Transverse colon (tissue), 4 donors: ENCODE measurements at regions not wholly inside any gene's neighbourhood (a gene's known extent, or its start where the extent isn't known, plus 50 kb on each side); places are given as distances from the start of the nearest gene placed in this dataset.

Experiments used
- DNase-seq: peaks from one replicate; pipeline ENCODE4 v3.0.0-alpha.2; 2019
- H3K27ac ChIP-seq, 4 donors: fragments of 200-600 bp; sonication (generic); 2 replicates each; pipeline ENCODE4 v1.5.1; 2016 to 2018; ENCODE audit warnings: inconsistent platforms in 4 of 4
- H3K27me3 ChIP-seq: fragments of 200-600 bp; sonication (generic); 2 replicates; pipeline ENCODE4 v1.5.1; 2017; ENCODE audit warnings: inconsistent platforms
- H3K36me3 ChIP-seq, 4 donors: fragments of 200-600 bp; sonication (generic); 2 replicates each; pipeline ENCODE4 v1.5.1; 2017 to 2019; ENCODE audit warnings: inconsistent platforms in 4 of 4
- H3K4me1 ChIP-seq, 4 donors: fragments of 200-600 bp; sonication (generic); 2 replicates each; pipeline ENCODE4 v1.5.1; 2017 to 2020; ENCODE audit warnings: inconsistent platforms in 4 of 4
- H3K4me3 ChIP-seq, 4 donors: fragments of 200-600 bp; sonication (generic); 1 replicate in 1 of 4; 2 replicates in 3 of 4; pipeline versions ENCODE4 v1.5.1 to v1.6.1; 2017 to 2019; ENCODE audit warnings: inconsistent platforms in 4 of 4
- H3K9me3 ChIP-seq, 2 donors: fragments of 200-600 bp; sonication (generic); 2 replicates each; pipeline ENCODE4 v1.5.1; 2017 to 2019; ENCODE audit warnings: inconsistent platforms in 2 of 2
- CTCF ChIP-seq, 5 experiments: fragments of 200-600 bp in 3 of 5; fragments of 450-650 bp in 2 of 5; sonication (generic) in 3 of 5; IDR thresholded peaks; 1 replicate in 2 of 5; 2 replicates in 3 of 5; pipeline ENCODE4 v1.5.1; 2016 to 2017; ENCODE audit warnings: antibody characterized with exemption in 5 of 5, inconsistent platforms in 3 of 5, mild to moderate bottlenecking in 2 of 5, moderate library complexity in 1 of 5
- EP300 ChIP-seq: sonication (generic); formaldehyde crosslinking; IDR thresholded peaks from one replicate; pipeline ENCODE4 v1.6.1; 2017; ENCODE audit warnings: antibody characterized with exemption, low read depth
- POLR2A ChIP-seq: fragments of 450-650 bp; IDR thresholded peaks from one replicate; pipeline ENCODE4 v1.6.1; 2016; ENCODE audit warnings: antibody characterized with exemption, mild to moderate bottlenecking, moderate library complexity
- POLR2AphosphoS5 ChIP-seq, 3 donors: sonication (generic); formaldehyde crosslinking; IDR thresholded peaks; one replicate each; pipeline ENCODE4 v1.6.1; 2016; ENCODE audit warnings: antibody characterized with exemption in 3 of 3
- WGBS, 2 donors: methylation state at CpG; one replicate each; pipeline ENCODE4 v1.1.5; 2018; ENCODE audit warnings: low coverage in 1 of 2; 5-methylcytosine and 5-hydroxymethylcytosine counted together
- in situ Hi-C, 4 donors: fragments of 200-750 bp; cut with MboI; loops; one replicate each; pipeline versions ENCODE4 v1.15.0 to v1.15.1; 2017; ENCODE audit warnings: low sequenced_read_pairs in 3 of 4, low pct_ligation_motif_present in 1 of 4, low pct_unique_long_range_greater_than_20kb in 1 of 4
- intact Hi-C: fragments of 100-400 bp; cut with DNase I; formaldehyde crosslinking; loops from one replicate; pipeline ENCODE4 v1.15.1; 2023; ENCODE audit warnings: low total_unique reads

GRCh38 chr12:124142395-124143035 is 152.4 kb upstream of the RFLNA start:
- in situ Hi-C loops = no loop called here
- Histone ChIP-seq H3K36me3 (no peaks in the 10 kb centered on the region), H3K4me3 (no peak overlapping the region), H3K27me3 (no peaks in the 10 kb centered on the region), H3K27ac (no peak overlapping the region), H3K4me1 (no peaks in the 10 kb centered on the region), H3K9me3 (peaks cover 0 to 5% of the 10 kb centered on the region in 2 donors)
- intact Hi-C loops = no loop called here
- TF ChIP-seq EP300 = no peak
- no peak for TF ChIP-seq POLR2A
- TF ChIP-seq POLR2AphosphoS5 (IDR thresholded peaks at IDR 0.05) = no peak
- TF ChIP-seq CTCF (IDR thresholded peaks at IDR 0.05) = no peak
- DNase-seq = no peak
- 87 to 92% methylated on average over 8 of the region's 8 CpGs for WGBS, 2 donors

- H3K36me3 ChIP-seq = no peaks in the 10 kb centered on the region
- intact Hi-C loops = no loop called here
- no peaks in the 10 kb centered on the region for H3K9me3 ChIP-seq
- no peak for TF ChIP-seq POLR2AphosphoS5 (IDR thresholded peaks at IDR 0.05)
- no peak for TF ChIP-seq EP300
- TF ChIP-seq CTCF (IDR thresholded peaks at IDR 0.05) = no peak
- TF ChIP-seq POLR2A = no peak
- no peak overlapping the region for H3K4me3 ChIP-seq
- no peaks in the 10 kb centered on the region for H3K4me1 ChIP-seq
- no peak for DNase-seq
- no peak overlapping the region for H3K27ac ChIP-seq
- no peaks in the 10 kb centered on the region for H3K27me3 ChIP-seq
- WGBS, 2 donors = 92% methylated on average over 5 of the region's 5 CpGs; no CpG with 5 or more reads in 1 of the 2 donors
- in situ Hi-C loops = no loop called here
These were observed 151.2 kb upstream of the RFLNA start for GRCh38 chr12:124143726-124144125.

GRCh38 chr12:124144531-124145194 is 150.2 kb upstream of the RFLNA start:
- Histone ChIP-seq H3K4me3 (no peak overlapping the region), H3K36me3 (no peaks in the 10 kb centered on the region), H3K4me1 (no peaks in the 10 kb centered on the region), H3K27me3 (no peaks in the 10 kb centered on the region), H3K9me3 (no peaks in the 10 kb centered on the region), H3K27ac (no peak overlapping the region)
- intact Hi-C loops = no loop called here
- in situ Hi-C loops = no loop called here
- TF ChIP-seq CTCF (IDR thresholded peaks at IDR 0.05) = no peak
- no peak for TF ChIP-seq POLR2AphosphoS5 (IDR thresholded peaks at IDR 0.05)
- TF ChIP-seq POLR2A = no peak
- TF ChIP-seq EP300 = no peak
- no peak for DNase-seq
- WGBS, 2 donors = 84 to 90% methylated on average over 9 of the region's 9 CpGs

GRCh38 chr12:124147027-124147426 is 147.9 kb upstream of the RFLNA start:
- no peak for TF ChIP-seq CTCF (IDR thresholded peaks at IDR 0.05)
- no peak for TF ChIP-seq POLR2A
- no peak for TF ChIP-seq POLR2AphosphoS5 (IDR thresholded peaks at IDR 0.05)
- no peak for TF ChIP-seq EP300
- intact Hi-C loops (no loop called here), in situ Hi-C loops (no loop called here)
- Histone ChIP-seq H3K4me1 (no peaks in the 10 kb centered on the region), H3K4me3 (no peak overlapping the region), H3K36me3 (no peaks in the 10 kb centered on the region), H3K27ac (no peak overlapping the region), H3K27me3 (no peaks in the 10 kb centered on the region), H3K9me3 (no peaks in the 10 kb centered on the region)
- WGBS, 2 donors = 83 to 86% methylated on average over 1 to 2 of the region's 2 CpGs
- DNase-seq = no peak
